Colonic mucosa (tissue), 4 donors: ENCODE measurements at regions not wholly inside any gene's neighbourhood (a gene's known extent, or its start where the extent isn't known, plus 50 kb on each side); places are given as distances from the start of the nearest gene placed in this dataset.

Source experiments
- DNase-seq: peaks from one replicate; pipeline ENCODE4 v3.0.0-alpha.2; 2020
- H3K27ac ChIP-seq: fragments of 200-600 bp; one replicate; pipeline ENCODE4 v1.8.0; 2021
- H3K27me3 ChIP-seq: fragments of 200-600 bp; one replicate; pipeline ENCODE4 v1.8.0; 2021
- H3K36me3 ChIP-seq: fragments of 200-600 bp; one replicate; pipeline ENCODE4 v1.8.0; 2021
- H3K4me1 ChIP-seq: fragments of 200-600 bp; one replicate; pipeline ENCODE4 v1.8.0; 2021; ENCODE audit warnings: mild to moderate bottlenecking
- H3K4me3 ChIP-seq: fragments of 200-600 bp; one replicate; pipeline ENCODE4 v1.8.0; 2021
- H3K9ac ChIP-seq, 2 donors: one replicate each; pipeline ENCODE4 v1.7.0; 2013; ENCODE audit warnings: control low read depth in 2 of 2, low read depth in 2 of 2, low read length in 2 of 2
- H3K9me3 ChIP-seq: fragments of 200-600 bp; one replicate; pipeline ENCODE4 v1.8.0; 2021
- CTCF ChIP-seq: fragments of 200-600 bp; IDR thresholded peaks from one replicate; pipeline ENCODE4 v1.8.0; 2022; ENCODE audit warnings: antibody characterized with exemption, mild to moderate bottlenecking
- intact Hi-C: fragments of 100-400 bp; cut with DNase I; formaldehyde crosslinking; loops from one replicate; pipeline ENCODE4 v1.14.1; 2022
- donor health status: healthy.
- donor health status: DM: no; HTN: no; CAD: no.
- donor health status: DM: no; HTN: no; CAD: no.

GRCh38 chrX:25383196-25383595 lies 367.4 kb upstream of the ARX start:
- no peaks in the 10 kb centered on the region for H3K9me3 ChIP-seq
- no peak overlapping the region for H3K27ac ChIP-seq
- no peak overlapping the region for H3K4me3 ChIP-seq
- no peak for TF ChIP-seq CTCF
- no peaks in the 10 kb centered on the region for H3K27me3 ChIP-seq
- no peaks in the 10 kb centered on the region for H3K4me1 ChIP-seq
- H3K36me3 ChIP-seq, result no peaks in the 10 kb centered on the region
- intact Hi-C loops, result no loop called here
- DNase-seq, result no peak
- no peak overlapping the region for H3K9ac ChIP-seq

GRCh38 chrX:25356456-25356855 lies 340.7 kb upstream of the ARX start:
- no peak overlapping the region for H3K4me3 ChIP-seq
- TF ChIP-seq CTCF, result no peak
- H3K27me3 ChIP-seq, result no peaks in the 10 kb centered on the region
- no peaks in the 10 kb centered on the region for H3K9me3 ChIP-seq
- no peaks in the 10 kb centered on the region for H3K4me1 ChIP-seq
- intact Hi-C loops, result no loop called here
- no peak overlapping the region for H3K27ac ChIP-seq
- no peak for DNase-seq
- no peaks in the 10 kb centered on the region for H3K36me3 ChIP-seq
- no peak overlapping the region for H3K9ac ChIP-seq

- Histone ChIP-seq H3K27ac (no peak overlapping the region), H3K27me3 (no peaks in the 10 kb centered on the region), H3K9ac (no peak overlapping the region), H3K4me1 (no peaks in the 10 kb centered on the region), H3K36me3 (no peaks in the 10 kb centered on the region), H3K4me3 (no peak overlapping the region), H3K9me3 (no peaks in the 10 kb centered on the region)
- intact Hi-C loops, result no loop called here
- TF ChIP-seq CTCF, result no peak
- DNase-seq, result no peak
Observed at GRCh38 chrX:25344161-25344936, 328.6 kb upstream of the ARX start.

GRCh38 chrX:25343060-25343459 lies 327.3 kb upstream of the ARX start:
- H3K9me3 ChIP-seq, result no peaks in the 10 kb centered on the region
- H3K27me3 ChIP-seq, result no peaks in the 10 kb centered on the region
- DNase-seq, result no peak
- no peak for TF ChIP-seq CTCF
- H3K27ac ChIP-seq, result no peak overlapping the region
- no peak overlapping the region for H3K9ac ChIP-seq
- H3K4me3 ChIP-seq, result no peak overlapping the region
- H3K36me3 ChIP-seq, result no peaks in the 10 kb centered on the region
- no peaks in the 10 kb centered on the region for H3K4me1 ChIP-seq
- intact Hi-C loops, result no loop called here

GRCh38 chrX:25337841-25338240 lies 322.1 kb upstream of the ARX start:
- H3K9ac ChIP-seq, result no peak overlapping the region
- no peaks in the 10 kb centered on the region for H3K27me3 ChIP-seq
- H3K9me3 ChIP-seq, result no peaks in the 10 kb centered on the region
- H3K27ac ChIP-seq, result no peak overlapping the region
- intact Hi-C loops, result no loop called here
- H3K4me1 ChIP-seq, result no peaks in the 10 kb centered on the region
- DNase-seq, result no peak
- TF ChIP-seq CTCF, result no peak
- no peak overlapping the region for H3K4me3 ChIP-seq
- no peaks in the 10 kb centered on the region for H3K36me3 ChIP-seq
